Skeletal muscle tissue (tissue), 3 donors: ENCODE measurements at regions not wholly inside any gene's neighbourhood (a gene's known extent, or its start where the extent isn't known, plus 50 kb on each side); places are given as distances from the start of the nearest gene placed in this dataset.

Source experiments
- H3K27ac ChIP-seq: one replicate; pipeline ENCODE4 v1.7.0; 2013; ENCODE audit warnings: mild to moderate bottlenecking, low read depth, low read length, inconsistent platforms
- H3K27me3 ChIP-seq, 3 donors: one replicate each; pipeline ENCODE4 v1.7.0; 2013; ENCODE audit warnings: low read length in 3 of 3; ENCODE audit not compliant: control insufficient read depth in 3 of 3, insufficient read depth in 3 of 3
- H3K36me3 ChIP-seq, 3 donors: one replicate each; pipeline ENCODE4 v1.7.0; 2013; ENCODE audit warnings: low read length in 3 of 3; ENCODE audit not compliant: control insufficient read depth in 3 of 3, insufficient read depth in 3 of 3
- H3K4me1 ChIP-seq, 3 donors: one replicate each; pipeline ENCODE4 v1.7.0; 2013; ENCODE audit warnings: low read length in 3 of 3, mild to moderate bottlenecking in 3 of 3; ENCODE audit not compliant: control insufficient read depth in 3 of 3, insufficient read depth in 3 of 3
- H3K4me3 ChIP-seq, 3 donors: one replicate each; pipeline ENCODE4 v1.7.0; 2013; ENCODE audit warnings: low read length in 3 of 3
- H3K9ac ChIP-seq, 3 donors: one replicate each; pipeline ENCODE4 v1.7.0; 2013; ENCODE audit warnings: low read length in 3 of 3, mild to moderate bottlenecking in 3 of 3, moderate library complexity in 2 of 3, low read depth in 1 of 3
- H3K9me3 ChIP-seq, 3 donors: one replicate each; pipeline ENCODE4 v1.7.0; 2013; ENCODE audit warnings: low read length in 3 of 3; ENCODE audit not compliant: control insufficient read depth in 3 of 3
- donor health status: Osteomylitis.

GRCh38 chr21:35679076-35679475, 381.2 kb downstream of the SETD4 start:
- H3K9ac ChIP-seq, result no peak overlapping the region
- H3K9me3 ChIP-seq, result no peaks in the 10 kb centered on the region
- H3K27me3 ChIP-seq, result peaks cover 0 to 5% (median 0%) of the 10 kb centered on the region in 3 donors
- no peak overlapping the region for H3K27ac ChIP-seq
- no peak overlapping the region for H3K4me3 ChIP-seq
- H3K4me1 ChIP-seq, result no peaks in the 10 kb centered on the region
- no peaks in the 10 kb centered on the region for H3K36me3 ChIP-seq

- Histone ChIP-seq H3K4me1 (no peaks in the 10 kb centered on the region), H3K27ac (no peak overlapping the region), H3K27me3 (peaks cover 0 to 5% (median 0%) of the 10 kb centered on the region in 3 donors), H3K4me3 (no peak overlapping the region), H3K9ac (no peak overlapping the region), H3K9me3 (no peaks in the 10 kb centered on the region), H3K36me3 (no peaks in the 10 kb centered on the region)
Observed at GRCh38 chr21:35678393-35678792, 381.9 kb downstream of the SETD4 start.

GRCh38 chr21:35677298-35677841, 383.0 kb downstream of the SETD4 start:
- H3K27me3 ChIP-seq, result peaks cover 0 to 5% (median 0%) of the 10 kb centered on the region in 3 donors

GRCh38 chr21:35674895-35675470, 385.3 kb downstream of the SETD4 start:
- no peak overlapping the region for H3K9ac ChIP-seq
- no peaks in the 10 kb centered on the region for H3K9me3 ChIP-seq
- no peak overlapping the region for H3K4me3 ChIP-seq
- H3K36me3 ChIP-seq, result no peaks in the 10 kb centered on the region
- no peak overlapping the region for H3K27ac ChIP-seq
- H3K27me3 ChIP-seq, result no peaks in the 10 kb centered on the region
- H3K4me1 ChIP-seq, result no peaks in the 10 kb centered on the region

More at GRCh38 chr21:35677298-35677841, 383.0 kb downstream of the SETD4 start:
- H3K36me3 ChIP-seq, result no peaks in the 10 kb centered on the region
- no peak overlapping the region for H3K4me3 ChIP-seq
- H3K4me1 ChIP-seq, result no peaks in the 10 kb centered on the region
- no peak overlapping the region for H3K27ac ChIP-seq
- no peaks in the 10 kb centered on the region for H3K9me3 ChIP-seq
- no peak overlapping the region for H3K9ac ChIP-seq

- H3K9ac ChIP-seq, result no peak overlapping the region
- no peaks in the 10 kb centered on the region for H3K9me3 ChIP-seq
- no peaks in the 10 kb centered on the region for H3K4me1 ChIP-seq
- no peak overlapping the region for H3K27ac ChIP-seq
- no peak overlapping the region for H3K4me3 ChIP-seq
- no peaks in the 10 kb centered on the region for H3K36me3 ChIP-seq
- no peaks in the 10 kb centered on the region for H3K27me3 ChIP-seq
Observed at GRCh38 chr21:35674091-35674671, 386.1 kb downstream of the SETD4 start.

- no peaks in the 10 kb centered on the region for H3K36me3 ChIP-seq
- no peaks in the 10 kb centered on the region for H3K4me1 ChIP-seq
- no peak overlapping the region for H3K27ac ChIP-seq
- H3K4me3 ChIP-seq, result no peak overlapping the region
- H3K27me3 ChIP-seq, result no peaks in the 10 kb centered on the region
- no peak overlapping the region for H3K9ac ChIP-seq
- H3K9me3 ChIP-seq, result no peaks in the 10 kb centered on the region
Observed at GRCh38 chr21:35672313-35672712, 388.0 kb downstream of the SETD4 start.

- Histone ChIP-seq H3K4me3 (no peak overlapping the region), H3K9ac (no peak overlapping the region), H3K4me1 (no peaks in the 10 kb centered on the region), H3K9me3 (no peaks in the 10 kb centered on the region), H3K27ac (no peak overlapping the region), H3K36me3 (no peaks in the 10 kb centered on the region), H3K27me3 (no peaks in the 10 kb centered on the region)
Observed at GRCh38 chr21:35664683-35665082, 395.6 kb downstream of the SETD4 start.

- Histone ChIP-seq H3K9ac (no peak overlapping the region), H3K27me3 (no peaks in the 10 kb centered on the region), H3K36me3 (no peaks in the 10 kb centered on the region), H3K4me1 (no peaks in the 10 kb centered on the region), H3K27ac (no peak overlapping the region), H3K9me3 (no peaks in the 10 kb centered on the region), H3K4me3 (no peak overlapping the region)
Observed at GRCh38 chr21:35663856-35664606, 396.3 kb downstream of the SETD4 start.

GRCh38 chr21:35658242-35658641, 402.1 kb downstream of the SETD4 start:
- Histone ChIP-seq H3K27ac (no peak overlapping the region), H3K4me3 (no peak overlapping the region), H3K36me3 (no peaks in the 10 kb centered on the region), H3K27me3 (no peaks in the 10 kb centered on the region), H3K9me3 (no peaks in the 10 kb centered on the region), H3K9ac (no peak overlapping the region), H3K4me1 (no peaks in the 10 kb centered on the region)

GRCh38 chr21:35652872-35653271, 407.5 kb downstream of the SETD4 start:
- Histone ChIP-seq H3K9me3 (no peaks in the 10 kb centered on the region), H3K27me3 (no peaks in the 10 kb centered on the region), H3K36me3 (no peaks in the 10 kb centered on the region), H3K4me1 (no peaks in the 10 kb centered on the region), H3K4me3 (no peak overlapping the region), H3K27ac (no peak overlapping the region), H3K9ac (no peak overlapping the region)
